ENCODE measurements at regions not wholly inside any gene's neighbourhood (a gene's known extent, or its start where the extent isn't known, plus 50 kb on each side); places are given as distances from the start of the nearest gene placed in this dataset.
A peak's percentile ranks its signal among the peaks of the same experiment; 100 is the strongest.

- H2BK15ac ChIP-seq (ENCODE audit: low read length) = no peak overlapping the region
- H2AFZ ChIP-seq (ENCODE audit: low read length) = no peak overlapping the region
- no peak for DNase-seq (ENCODE audit: low spot score)
- H2BK120ac ChIP-seq (ENCODE audit: low read depth, low read length) = no peak overlapping the region
- no peak overlapping the region for H3K4me3 ChIP-seq (ENCODE audit: low read length in 2 of 2)
- H3K27me3 ChIP-seq (ENCODE audit: control insufficient read depth in 3 of 3, insufficient read depth in 3 of 3, low read depth in 1 of 3, low read length in 3 of 3) = no peaks in the 10 kb centered on the region
- no peak overlapping the region for H3K9ac ChIP-seq (ENCODE audit: low read depth, low read length, poor library complexity)
- no peak overlapping the region for H2AK5ac ChIP-seq (ENCODE audit: low read depth, low read length)
- peaks cover 0 to 3% of the 10 kb centered on the region in 2 donors for H3K4me1 ChIP-seq (ENCODE audit: control insufficient read depth in 2 of 2, insufficient read depth in 1 of 2, low read depth in 1 of 2, low read length in 2 of 2)
- H2BK12ac ChIP-seq (ENCODE audit: low read length) = no peak overlapping the region
- H3K4me2 ChIP-seq (ENCODE audit: insufficient read depth, low read length, poor library complexity, severe bottlenecking) = no peak overlapping the region
- H4K91ac ChIP-seq (ENCODE audit: low read depth, low read length, poor library complexity) = no peak overlapping the region
- no peak overlapping the region for H3K27ac ChIP-seq (replicated peaks; ENCODE audit: low read length)
- no peak overlapping the region for H3K18ac ChIP-seq (ENCODE audit: low read length)
- no CpG with 5 or more reads among the region's 22 CpGs for WGBS, 2 donors (ENCODE audit: extremely low coverage in 2 of 2, insufficient read length in 2 of 2, insufficient replicate concordance in 1 of 2)
- no peak overlapping the region for H4K8ac ChIP-seq (ENCODE audit: low read depth, low read length)
- H3K79me1 ChIP-seq (ENCODE audit: low read depth, low read length) = peaks cover 7% of the 10 kb centered on the region
- H3K23ac ChIP-seq (ENCODE audit: low read depth, low read length, poor library complexity) = no peak overlapping the region
- no peak overlapping the region for H3K4ac ChIP-seq (ENCODE audit: low read length)
- H3K9me3 ChIP-seq (replicated peaks in 1 of 2; ENCODE audit: control insufficient read depth in 2 of 2, insufficient read depth in 1 of 2, low read depth in 1 of 2, low read length in 2 of 2) = peaks cover 22 to 40% of the 10 kb centered on the region in 2 donors
- H3K36me3 ChIP-seq (replicated peaks in 1 of 2; ENCODE audit: control insufficient read depth in 2 of 2, insufficient read depth in 2 of 2, low read length in 2 of 2) = peaks cover 51 to 90% of the 10 kb centered on the region in 2 donors
- H2BK5ac ChIP-seq (ENCODE audit: low read length) = no peak overlapping the region
- H3K14ac ChIP-seq (ENCODE audit: low read length) = no peak overlapping the region
These were observed 84.9 kb downstream of the PTPRS start for GRCh38 chr19:5255602-5256231.

DNA sequence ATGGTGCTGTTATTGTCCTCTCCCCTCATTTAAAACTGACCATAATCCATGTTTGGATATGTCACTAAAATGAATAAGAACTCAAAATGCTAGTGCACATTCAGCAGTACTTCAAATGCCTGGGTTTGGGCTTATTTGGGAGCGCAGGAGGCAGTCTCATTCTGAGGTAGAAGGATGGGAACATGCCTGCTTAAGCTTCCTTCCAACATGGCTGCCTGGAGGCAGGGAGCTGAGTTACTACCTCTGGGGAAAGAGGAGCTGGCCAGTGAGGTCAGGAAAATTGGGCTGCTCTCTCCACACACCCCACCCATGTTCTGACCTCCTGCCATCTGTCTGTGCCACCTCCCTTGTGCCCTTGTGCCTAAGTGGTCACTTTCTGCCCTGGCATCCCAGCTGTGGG, 85.7 kb downstream of the PTPRS start:
- no peak overlapping the region for H3K14ac ChIP-seq (ENCODE audit: low read length)

GRCh38 chr19:5254543-5254942, 86.1 kb downstream of the PTPRS start:
- WGBS, 2 donors (ENCODE audit: extremely low coverage in 2 of 2, insufficient read length in 2 of 2, insufficient replicate concordance in 1 of 2) = no CpG with 5 or more reads among the region's 3 CpGs

More for the DNA sequence above, 85.7 kb downstream of the PTPRS start:
- no peak overlapping the region for H2BK12ac ChIP-seq (ENCODE audit: low read length)
- no peak overlapping the region for H3K23ac ChIP-seq (ENCODE audit: low read depth, low read length, poor library complexity)
- H3K27me3 ChIP-seq (ENCODE audit: control insufficient read depth in 3 of 3, insufficient read depth in 3 of 3, low read depth in 1 of 3, low read length in 3 of 3) = no peaks in the 10 kb centered on the region
- no peak overlapping the region for H3K4ac ChIP-seq (ENCODE audit: low read length)
- H3K4me3 ChIP-seq (ENCODE audit: low read length in 2 of 2) = peak overlapping the region in 1 of 2 donors; percentile 32
- no CpG with 5 or more reads among the region's 1 CpG for WGBS, 2 donors (ENCODE audit: extremely low coverage in 2 of 2, insufficient read length in 2 of 2, insufficient replicate concordance in 1 of 2)
- H3K9me3 ChIP-seq (replicated peaks in 1 of 2; ENCODE audit: control insufficient read depth in 2 of 2, insufficient read depth in 1 of 2, low read depth in 1 of 2, low read length in 2 of 2) = peaks cover 25 to 44% of the 10 kb centered on the region in 2 donors
- no peak overlapping the region for H2BK5ac ChIP-seq (ENCODE audit: low read length)
- no peak for DNase-seq (ENCODE audit: low spot score)
- peaks cover 10% of the 10 kb centered on the region for H3K79me1 ChIP-seq (ENCODE audit: low read depth, low read length)
- no peak overlapping the region for H3K9ac ChIP-seq (ENCODE audit: low read depth, low read length, poor library complexity)
- no peak overlapping the region for H3K18ac ChIP-seq (ENCODE audit: low read length)
- H3K27ac ChIP-seq (replicated peaks; ENCODE audit: low read length) = no peak overlapping the region
- H2AFZ ChIP-seq (ENCODE audit: low read length) = no peak overlapping the region
- H4K91ac ChIP-seq (ENCODE audit: low read depth, low read length, poor library complexity) = no peak overlapping the region
- H3K4me1 ChIP-seq (ENCODE audit: control insufficient read depth in 2 of 2, insufficient read depth in 1 of 2, low read depth in 1 of 2, low read length in 2 of 2) = peaks cover 0 to 3% of the 10 kb centered on the region in 2 donors
- H2BK15ac ChIP-seq (ENCODE audit: low read length) = no peak overlapping the region
- H4K8ac ChIP-seq (ENCODE audit: low read depth, low read length) = no peak overlapping the region
- no peak overlapping the region for H2BK120ac ChIP-seq (ENCODE audit: low read depth, low read length)
- no peak overlapping the region for H3K4me2 ChIP-seq (ENCODE audit: insufficient read depth, low read length, poor library complexity, severe bottlenecking)
- H2AK5ac ChIP-seq (ENCODE audit: low read depth, low read length) = no peak overlapping the region
- H3K36me3 ChIP-seq (replicated peaks in 1 of 2; ENCODE audit: control insufficient read depth in 2 of 2, insufficient read depth in 2 of 2, low read length in 2 of 2) = peaks cover 52 to 87% of the 10 kb centered on the region in 2 donors

DNA sequence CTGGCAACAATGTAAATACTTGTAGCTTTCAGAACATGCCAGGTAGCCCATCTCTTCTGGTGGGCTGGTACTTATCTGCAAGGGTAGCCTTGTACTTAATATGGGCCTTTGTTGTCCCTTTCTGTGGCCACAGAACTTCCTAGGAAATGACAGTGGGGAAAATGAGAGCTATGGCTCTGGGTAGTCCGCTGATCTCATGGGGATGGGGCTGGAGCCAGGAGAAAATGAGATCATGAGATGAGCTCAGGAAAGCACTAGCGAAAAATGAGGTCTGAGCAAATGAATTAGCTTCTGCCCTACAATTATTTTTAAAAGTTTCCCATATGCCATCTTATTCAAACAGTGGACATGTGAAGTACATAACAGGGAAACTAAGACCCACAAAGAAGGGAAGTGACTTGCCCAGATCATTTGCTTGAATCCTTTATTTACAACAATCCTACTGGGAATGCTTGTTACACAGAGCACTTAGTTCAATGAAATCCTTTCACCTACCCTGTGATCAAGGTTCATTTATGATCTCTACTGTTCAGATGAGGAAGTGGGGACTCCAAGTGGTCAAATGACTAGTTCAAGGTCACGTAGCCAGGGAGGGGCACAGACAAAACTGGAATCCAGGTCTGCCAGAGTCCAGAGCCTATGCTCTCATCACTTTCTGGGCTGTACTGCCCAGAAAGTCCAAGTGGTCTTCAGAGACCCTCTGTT, 87.1 kb downstream of the PTPRS start:
- H2BK120ac ChIP-seq (ENCODE audit: low read depth, low read length) = no peak overlapping the region
- no peak overlapping the region for H2BK12ac ChIP-seq (ENCODE audit: low read length)
- H3K4me1 ChIP-seq (ENCODE audit: control insufficient read depth in 2 of 2, insufficient read depth in 1 of 2, low read depth in 1 of 2, low read length in 2 of 2) = peaks cover 2 to 3% of the 10 kb centered on the region in 2 donors
- H3K4me3 ChIP-seq (ENCODE audit: low read length in 2 of 2) = no peak overlapping the region
- peaks cover 25 to 47% of the 10 kb centered on the region in 2 donors for H3K9me3 ChIP-seq (replicated peaks in 1 of 2; ENCODE audit: control insufficient read depth in 2 of 2, insufficient read depth in 1 of 2, low read depth in 1 of 2, low read length in 2 of 2)
- H3K14ac ChIP-seq (ENCODE audit: low read length) = no peak overlapping the region
- no peak overlapping the region for H3K23ac ChIP-seq (ENCODE audit: low read depth, low read length, poor library complexity)
- H3K4ac ChIP-seq (ENCODE audit: low read length) = no peak overlapping the region
- no peak overlapping the region for H2BK15ac ChIP-seq (ENCODE audit: low read length)
- no peak overlapping the region for H2AK5ac ChIP-seq (ENCODE audit: low read depth, low read length)
- H3K36me3 ChIP-seq (replicated peaks in 1 of 2; ENCODE audit: control insufficient read depth in 2 of 2, insufficient read depth in 2 of 2, low read length in 2 of 2) = peaks cover 53 to 85% of the 10 kb centered on the region in 2 donors
- no peak overlapping the region for H4K8ac ChIP-seq (ENCODE audit: low read depth, low read length)
- DNase-seq (ENCODE audit: low spot score) = no peak
- H3K9ac ChIP-seq (ENCODE audit: low read depth, low read length, poor library complexity) = no peak overlapping the region
- H3K27ac ChIP-seq (replicated peaks; ENCODE audit: low read length) = no peak overlapping the region
- H3K79me1 ChIP-seq (ENCODE audit: low read depth, low read length) = peaks cover 10% of the 10 kb centered on the region
- no peak overlapping the region for H3K4me2 ChIP-seq (ENCODE audit: insufficient read depth, low read length, poor library complexity, severe bottlenecking)
- H3K18ac ChIP-seq (ENCODE audit: low read length) = no peak overlapping the region
- no CpG with 5 or more reads among the region's 3 CpGs for WGBS, 2 donors (ENCODE audit: extremely low coverage in 2 of 2, insufficient read length in 2 of 2, insufficient replicate concordance in 1 of 2)
- no peak overlapping the region for H2BK5ac ChIP-seq (ENCODE audit: low read length)
- no peaks in the 10 kb centered on the region for H3K27me3 ChIP-seq (ENCODE audit: control insufficient read depth in 3 of 3, insufficient read depth in 3 of 3, low read depth in 1 of 3, low read length in 3 of 3)
- H2AFZ ChIP-seq (ENCODE audit: low read length) = no peak overlapping the region
- H4K91ac ChIP-seq (ENCODE audit: low read depth, low read length, poor library complexity) = no peak overlapping the region

More at GRCh38 chr19:5254543-5254942, 86.1 kb downstream of the PTPRS start:
- Histone ChIP-seq H3K27me3 (ENCODE audit: control insufficient read depth in 3 of 3, insufficient read depth in 3 of 3, low read depth in 1 of 3, low read length in 3 of 3) (no peaks in the 10 kb centered on the region), H2BK15ac (ENCODE audit: low read length) (no peak overlapping the region), H3K14ac (ENCODE audit: low read length) (no peak overlapping the region), H2BK120ac (ENCODE audit: low read depth, low read length) (no peak overlapping the region), H3K23ac (ENCODE audit: low read depth, low read length, poor library complexity) (no peak overlapping the region), H2BK5ac (ENCODE audit: low read length) (no peak overlapping the region), H3K9me3 (replicated peaks in 1 of 2; ENCODE audit: control insufficient read depth in 2 of 2, insufficient read depth in 1 of 2, low read depth in 1 of 2, low read length in 2 of 2) (peaks cover 25 to 47% of the 10 kb centered on the region in 2 donors), H2AK5ac (ENCODE audit: low read depth, low read length) (no peak overlapping the region), H3K4me2 (ENCODE audit: insufficient read depth, low read length, poor library complexity, severe bottlenecking) (no peak overlapping the region), H3K4me1 (ENCODE audit: control insufficient read depth in 2 of 2, insufficient read depth in 1 of 2, low read depth in 1 of 2, low read length in 2 of 2) (peaks cover 0 to 3% of the 10 kb centered on the region in 2 donors), H3K18ac (ENCODE audit: low read length) (no peak overlapping the region), H3K36me3 (replicated peaks in 1 of 2; ENCODE audit: control insufficient read depth in 2 of 2, insufficient read depth in 2 of 2, low read length in 2 of 2) (peaks cover 50 to 87% of the 10 kb centered on the region in 2 donors), H3K79me1 (ENCODE audit: low read depth, low read length) (peaks cover 10% of the 10 kb centered on the region), H4K8ac (ENCODE audit: low read depth, low read length) (no peak overlapping the region), H3K4ac (ENCODE audit: low read length) (no peak overlapping the region), H2AFZ (ENCODE audit: low read length) (no peak overlapping the region), H3K27ac (replicated peaks; ENCODE audit: low read length) (no peak overlapping the region), H2BK12ac (ENCODE audit: low read length) (no peak overlapping the region), H3K4me3 (ENCODE audit: low read length in 2 of 2) (no peak overlapping the region), H4K91ac (ENCODE audit: low read depth, low read length, poor library complexity) (no peak overlapping the region), H3K9ac (ENCODE audit: low read depth, low read length, poor library complexity) (no peak overlapping the region)
- no peak for DNase-seq (ENCODE audit: low spot score)

Data from neuronal stem cell (in vitro differentiated cells).